GM18505 (cell line): ENCODE measurements at regions not wholly inside any gene's neighbourhood (a gene's known extent, or its start where the extent isn't known, plus 50 kb on each side); places are given as distances from the start of the nearest gene placed in this dataset.
"Not testable (repeated sequence)": the region's sequence is repeated elsewhere in the genome, so short reads cannot be mapped to it uniquely, and the experiment has no call there.

Experiments used
- ATAC-seq: cut with Tn5 transposase; IDR thresholded peaks from one replicate; pipeline ENCODE4 v1.9.1; 2021; ENCODE audit not compliant: unreplicated experiment
- POLR2A ChIP-seq: IDR thresholded peaks from 4 replicates; pipeline ENCODE4 v1.6.1; 2011; ENCODE audit warnings: borderline replicate concordance; ENCODE audit not compliant: insufficient read depth, insufficient read length; ENCODE audit errors: extremely low read depth

- ATAC-seq = no peak
- TF ChIP-seq POLR2A = no peak
These were observed 168.7 kb downstream of the AEBP2 start for GRCh38 chr12:19608039-19608438.

- TF ChIP-seq POLR2A = no peak
- ATAC-seq = no peak
These were observed 173.8 kb downstream of the AEBP2 start for GRCh38 chr12:19613051-19613535.

GRCh38 chr12:19614601-19615383 is 175.5 kb downstream of the AEBP2 start:
- ATAC-seq = no peak
- TF ChIP-seq POLR2A = no peak

- no peak for TF ChIP-seq POLR2A
These were observed 176.1 kb downstream of the AEBP2 start for GRCh38 chr12:19615384-19615725.

GRCh38 chr12:19616781-19617180 is 177.5 kb downstream of the AEBP2 start:
- no peak for TF ChIP-seq POLR2A
- ATAC-seq = no peak

More at GRCh38 chr12:19615384-19615725, 176.1 kb downstream of the AEBP2 start:
- ATAC-seq = no peak

GRCh38 chr12:19620222-19620621 is 180.9 kb downstream of the AEBP2 start:
- no peak for TF ChIP-seq POLR2A
- ATAC-seq = no peak

GRCh38 chr12:19623751-19624399 is 184.6 kb downstream of the AEBP2 start:
- ATAC-seq = no peak
- TF ChIP-seq POLR2A = no peak

- TF ChIP-seq POLR2A = no peak
- no peak for ATAC-seq
These were observed 185.2 kb downstream of the AEBP2 start for GRCh38 chr12:19624491-19624890.

GRCh38 chr12:19625551-19625950 is 186.3 kb downstream of the AEBP2 start:
- not testable (repeated sequence) for ATAC-seq

- no peak for ATAC-seq
- TF ChIP-seq POLR2A = no peak
These were observed 188.4 kb downstream of the AEBP2 start for GRCh38 chr12:19627719-19628118.

- no peak for TF ChIP-seq POLR2A
- ATAC-seq = no peak
These were observed 191.2 kb downstream of the AEBP2 start for GRCh38 chr12:19630536-19630935.

GRCh38 chr12:19633194-19633593 is 193.9 kb downstream of the AEBP2 start:
- ATAC-seq = no peak

GRCh38 chr12:19633641-19634040 is 194.3 kb downstream of the AEBP2 start:
- no peak for TF ChIP-seq POLR2A
- no peak for ATAC-seq

More at GRCh38 chr12:19633194-19633593, 193.9 kb downstream of the AEBP2 start:
- no peak for TF ChIP-seq POLR2A

GRCh38 chr12:19639781-19640415 is 200.6 kb downstream of the AEBP2 start:
- no peak for ATAC-seq
- no peak for TF ChIP-seq POLR2A
